HepG2 (cell line): ENCODE measurements at regions not wholly inside any gene's neighbourhood (a gene's known extent, or its start where the extent isn't known, plus 50 kb on each side); places are given as distances from the start of the nearest gene placed in this dataset.

ENCODE experiments used
- ATAC-seq: fragments of 200-7000 bp; cut with Tn5 transposase; 3 replicates; pipeline ENCODE4 v1.9.1; 2020; ENCODE audit warnings: mild to moderate bottlenecking, moderate library complexity
- BruUV-seq: library from RNA; stranded (reverse); fragments of 400-500 nt; replicated peaks from 2 replicates; lab custom pipeline; 2021; lab: Mats Ljungman, UMichigan
- CTCF ChIA-PET: fragments of 300-600 bp; formaldehyde crosslinking; extraction: SDS; loops from one replicate; lab custom pipeline; 2021; ENCODE audit warnings: low total read pairs, inconsistent platforms, low intra/inter-chr PET ratio; lab: Yijun Ruan, JAX
- POLR2A ChIA-PET: fragments of 350-600 bp; sonication (Branson Sonifier 250); formaldehyde crosslinking; loops from one replicate; lab custom pipeline; 2020; ENCODE audit warnings: antibody characterized with exemption, inconsistent platforms; lab: Yijun Ruan, JAX
- DNase-seq: peaks from one replicate; pipeline ENCODE4 v3.0.0-alpha.2; 2015; ENCODE audit warnings: low spot score
- FAIRE-seq: peaks from 3 replicates; lab custom pipeline; 2011; peaks lifted over from hg19 to GRCh38; lab: Jason Lieb, UNC
- H2AFZ ChIP-seq: one replicate; pipeline ENCODE4 v1.6.1; 2011; ENCODE audit warnings: low read length, inconsistent platforms
- H3K27ac ChIP-seq: fragments of 300-600 bp; 3 replicates; pipeline ENCODE4 v1.8.0; 2011; ENCODE audit warnings: mixed run types, mild to moderate bottlenecking, mixed read lengths, low read length, inconsistent platforms; ENCODE audit not compliant: insufficient read depth; ENCODE audit errors: extremely low read length
- H3K27me3 ChIP-seq, 2 experiments: fragments of 200-600 bp in 1 of 2; 2 replicates in 1 of 2; 3 replicates in 1 of 2; pipeline versions ENCODE4 v1.6.0 to v1.8.0; 2011; ENCODE audit warnings: low read length in 2 of 2, mild to moderate bottlenecking in 2 of 2, moderate library complexity in 2 of 2, inconsistent platforms in 1 of 2; ENCODE audit not compliant: insufficient read depth in 2 of 2, control insufficient read depth in 1 of 2
- H3K36me3 ChIP-seq, 2 experiments: fragments of 200-600 bp in 1 of 2; replicated peaks in 1 of 2; 2 replicates in 1 of 2; 3 replicates in 1 of 2; pipeline versions ENCODE4 v1.5.1 to v1.8.0; 2011; ENCODE audit warnings: low read length in 2 of 2, inconsistent platforms in 1 of 2; ENCODE audit not compliant: insufficient read depth in 2 of 2, control insufficient read depth in 1 of 2
- H3K4me1 ChIP-seq: 2 replicates; pipeline ENCODE4 v1.5.1; 2012; ENCODE audit warnings: low read length, inconsistent platforms; ENCODE audit not compliant: insufficient read depth
- H3K4me2 ChIP-seq: 2 replicates; pipeline ENCODE4 v1.6.0; 2011; ENCODE audit warnings: low read depth, low read length, inconsistent platforms
- H3K4me3 ChIP-seq, 3 experiments: fragments of 200-600 bp in 1 of 3; sonication (generic), shearing (Covaris generic) in 1 of 3; replicated peaks in 1 of 3; 2 replicates each; pipeline ENCODE4 v1.5.1; 2011 to 2016; ENCODE audit warnings: low read length in 3 of 3, inconsistent platforms in 2 of 3, low read depth in 2 of 3, mild to moderate bottlenecking in 2 of 3, control low read depth in 1 of 3, mixed read lengths in 1 of 3; ENCODE audit not compliant: insufficient read depth in 1 of 3
- H3K79me2 ChIP-seq: one replicate; pipeline ENCODE4 v1.6.1; 2011; ENCODE audit warnings: low read length, inconsistent platforms; ENCODE audit not compliant: insufficient read depth
- H3K9ac ChIP-seq: 2 replicates; pipeline ENCODE4 v1.6.0; 2011; ENCODE audit warnings: mild to moderate bottlenecking, low read depth, low read length, inconsistent platforms; ENCODE audit not compliant: insufficient read depth
- H3K9me3 ChIP-seq: 2 replicates; pipeline ENCODE4 v1.5.1; 2012; ENCODE audit warnings: mild to moderate bottlenecking, low read length
- H4K20me1 ChIP-seq: 2 replicates; pipeline ENCODE4 v1.6.0; 2011; ENCODE audit warnings: inconsistent platforms, mild to moderate bottlenecking, low read length, moderate library complexity; ENCODE audit not compliant: insufficient read depth
- CREM ChIP-seq, 2 experiments: sonication (generic) in 1 of 2; formaldehyde crosslinking in 1 of 2; IDR thresholded peaks; 2 replicates each; pipeline versions ENCODE4 v1.4.0 to v1.6.1; 2016 to 2020; ENCODE audit warnings: antibody characterized with exemption in 1 of 2, mild to moderate bottlenecking in 1 of 2, missing genetic modification reagents in 1 of 2
- GFI1 ChIP-seq: sonication (generic); formaldehyde crosslinking; IDR thresholded peaks from 2 replicates; pipeline ENCODE4 v1.5.0; 2020; ENCODE audit warnings: missing genetic modification reagents, mild to moderate bottlenecking, borderline replicate concordance
- KAT7 ChIP-seq: IDR thresholded peaks from 2 replicates; pipeline ENCODE4 v1.6.1; 2018; ENCODE audit warnings: borderline replicate concordance, missing compliant biosample characterization
- MTF1 ChIP-seq: sonication (generic); formaldehyde crosslinking; IDR thresholded peaks from 2 replicates; pipeline ENCODE4 v1.5.0; 2020; ENCODE audit warnings: missing genetic modification reagents
- PRMT3 ChIP-seq: sonication (generic); formaldehyde crosslinking; IDR thresholded peaks from 2 replicates; pipeline ENCODE4 v1.8.1; 2022; ENCODE audit warnings: low read depth, mild to moderate bottlenecking, moderate library complexity, missing genetic modification reagents, borderline replicate concordance
- RBM22 ChIP-seq: fragments of 200-400 bp; formaldehyde crosslinking; optimal IDR thresholded peaks from 2 replicates; pipeline ENCODE3; 2017; ENCODE audit warnings: mild to moderate bottlenecking, low read length, moderate library complexity
- STAG1 ChIP-seq: sonication (generic); formaldehyde crosslinking; IDR thresholded peaks from 2 replicates; pipeline ENCODE4 v1.4.0; 2020; ENCODE audit warnings: missing genetic modification reagents
- TRIM24 ChIP-seq: sonication (generic); formaldehyde crosslinking; IDR thresholded peaks from 2 replicates; pipeline ENCODE4 v1.8.0; 2022; ENCODE audit warnings: mild to moderate bottlenecking, missing genetic modification reagents
- ZBTB14 ChIP-seq: sonication (generic); formaldehyde crosslinking; IDR thresholded peaks from 2 replicates; pipeline ENCODE4 v1.4.0; 2020; ENCODE audit warnings: missing genetic modification reagents
- ZFP36L2 ChIP-seq: sonication (generic); formaldehyde crosslinking; IDR thresholded peaks from 2 replicates; pipeline ENCODE4 v1.4.0; 2020; ENCODE audit warnings: missing genetic modification reagents
- ZMYM4 ChIP-seq: sonication (generic); formaldehyde crosslinking; IDR thresholded peaks from 2 replicates; pipeline ENCODE4 v1.8.1; 2023; ENCODE audit warnings: mild to moderate bottlenecking, missing genetic modification reagents
- ZNF205 ChIP-seq: IDR thresholded peaks from 2 replicates; pipeline ENCODE4 v1.6.1; 2018; ENCODE audit warnings: missing biosample characterization, missing genetic modification reagents
- ZNF281 ChIP-seq: sonication (generic); formaldehyde crosslinking; IDR thresholded peaks from 2 replicates; pipeline ENCODE4 v1.4.0; 2020; ENCODE audit warnings: missing genetic modification reagents, borderline replicate concordance
- ZNF44 ChIP-seq: sonication (generic); formaldehyde crosslinking; IDR thresholded peaks from 2 replicates; pipeline ENCODE4 v1.5.1; 2020; ENCODE audit warnings: mild to moderate bottlenecking, missing genetic modification reagents
- ZNF572 ChIP-seq: sonication (generic); formaldehyde crosslinking; IDR thresholded peaks from 2 replicates; pipeline ENCODE4 v1.5.1; 2020; ENCODE audit warnings: mild to moderate bottlenecking, missing genetic modification reagents
- ZNF615 ChIP-seq: sonication (generic); formaldehyde crosslinking; IDR thresholded peaks from 2 replicates; pipeline ENCODE4 v1.5.0; 2020; ENCODE audit warnings: mild to moderate bottlenecking, missing genetic modification reagents, borderline replicate concordance
- ZNF761 ChIP-seq: sonication (generic); formaldehyde crosslinking; conservative IDR thresholded peaks from 2 replicates; pipeline ENCODE4 v1.4.0; 2020; ENCODE audit warnings: mild to moderate bottlenecking, missing genetic modification reagents
- WGBS: methylation state at CpG from one replicate; pipeline ENCODE4 v1.1.6; 2017; ENCODE audit warnings: low lambda C conversion rate; 5-methylcytosine and 5-hydroxymethylcytosine counted together
- in situ Hi-C: cut with HindIII; loops from 2 replicates; pipeline ENCODE4 v1.10.0; 2017; ENCODE audit warnings: low pct_unique_long_range_greater_than_20kb; ENCODE audit not compliant: extremely low pct_ligation_motif_present
- intact Hi-C: fragments of 100-400 bp; cut with micrococcal nuclease; formaldehyde crosslinking; loops from one replicate; pipeline ENCODE4 v1.10.0; 2022; ENCODE audit not compliant: unreplicated experiment
- TF ChIP-seq, protein P1 (sequence below): IDR thresholded peaks from 2 replicates; pipeline ENCODE4 v1.6.1; 2016; ENCODE audit warnings: mild to moderate bottlenecking, missing biosample characterization, missing genetic modification reagents
- TF ChIP-seq, protein P2 (sequence below): sonication (generic); formaldehyde crosslinking; IDR thresholded peaks from 2 replicates; pipeline ENCODE4 v1.9.0; 2022; ENCODE audit warnings: low read depth, missing genetic modification reagents

DNA sequence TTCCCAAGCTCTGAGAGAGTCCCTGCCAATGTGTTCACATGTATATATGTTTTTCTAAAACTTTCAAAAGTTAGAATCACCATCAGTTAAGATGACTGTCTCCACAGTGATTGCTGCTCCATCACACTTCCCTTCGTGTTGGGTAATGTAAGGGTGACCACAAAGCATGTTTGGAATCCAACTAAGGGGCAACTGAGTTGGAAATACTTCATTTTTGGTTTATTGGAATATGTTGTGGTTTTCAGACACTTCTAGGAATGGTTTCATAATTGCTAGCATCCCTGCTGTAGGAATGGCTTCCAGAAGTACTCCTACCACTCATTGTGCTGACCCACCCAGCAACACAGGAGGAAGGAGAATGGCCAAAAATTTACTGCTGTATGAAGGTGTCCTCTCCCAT lies 212.5 kb upstream of the GULP1 start (continued):
- no peak for TF ChIP-seq ZMYM4 (CRISPR knock-in tag)
- no peak for TF ChIP-seq MTF1 (CRISPR knock-in tag)
- TF ChIP-seq PRMT3 (CRISPR knock-in tag): no peak

GRCh38 chr2:188085421-188085820 lies 206.3 kb upstream of the GULP1 start:
- Histone ChIP-seq H3K79me2 (no peaks in the 10 kb centered on the region), H4K20me1 (no peaks in the 10 kb centered on the region), H3K4me2 (no peak overlapping the region), H3K4me1 (no peaks in the 10 kb centered on the region), H3K36me3 (no peaks in the 10 kb centered on the region), H2AFZ (no peak overlapping the region), H3K9ac (no peak overlapping the region), H3K4me3 (no peak overlapping the region), H3K9me3 (0 out of 2 replicates have a peak, but pooled peaks cover 8% of the 10 kb centered on the region), H3K27me3 (no peaks in the 10 kb centered on the region), H3K27ac (no peak overlapping the region)
- in situ Hi-C loops (no loop called here), intact Hi-C loops (no loop called here)
- BruUV-seq: no TSS peak
- TF ChIP-seq ZNF205 (CRISPR knock-in tag) (no peak), TRIM24 (CRISPR knock-in tag) (no peak), ZNF572 (CRISPR knock-in tag) (no peak), ZFP36L2 (CRISPR knock-in tag) (no peak), ZNF281 (CRISPR knock-in tag) (no peak), KAT7 (no peak), GFI1 (CRISPR knock-in tag) (no peak), STAG1 (CRISPR knock-in tag) (no peak), CREM (IDR thresholded peaks at IDR 0.05) (no peak), CREM (CRISPR knock-in tag; IDR thresholded peaks at IDR 0.05) (no peak), ZMYM4 (CRISPR knock-in tag) (no peak), ZBTB14 (CRISPR knock-in tag) (no peak), ZNF44 (CRISPR knock-in tag) (no peak), ZNF761 (CRISPR knock-in tag) (no peak), ZNF615 (CRISPR knock-in tag) (no peak), PRMT3 (CRISPR knock-in tag) (no peak), RBM22 (no peak)
- TF ChIP-seq, protein P1, sequence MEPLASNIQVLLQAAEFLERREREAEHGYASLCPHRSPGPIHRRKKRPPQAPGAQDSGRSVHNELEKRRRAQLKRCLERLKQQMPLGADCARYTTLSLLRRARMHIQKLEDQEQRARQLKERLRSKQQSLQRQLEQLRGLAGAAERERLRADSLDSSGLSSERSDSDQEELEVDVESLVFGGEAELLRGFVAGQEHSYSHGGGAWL (CRISPR knock-in tag): no peak
- TF ChIP-seq, protein P2, sequence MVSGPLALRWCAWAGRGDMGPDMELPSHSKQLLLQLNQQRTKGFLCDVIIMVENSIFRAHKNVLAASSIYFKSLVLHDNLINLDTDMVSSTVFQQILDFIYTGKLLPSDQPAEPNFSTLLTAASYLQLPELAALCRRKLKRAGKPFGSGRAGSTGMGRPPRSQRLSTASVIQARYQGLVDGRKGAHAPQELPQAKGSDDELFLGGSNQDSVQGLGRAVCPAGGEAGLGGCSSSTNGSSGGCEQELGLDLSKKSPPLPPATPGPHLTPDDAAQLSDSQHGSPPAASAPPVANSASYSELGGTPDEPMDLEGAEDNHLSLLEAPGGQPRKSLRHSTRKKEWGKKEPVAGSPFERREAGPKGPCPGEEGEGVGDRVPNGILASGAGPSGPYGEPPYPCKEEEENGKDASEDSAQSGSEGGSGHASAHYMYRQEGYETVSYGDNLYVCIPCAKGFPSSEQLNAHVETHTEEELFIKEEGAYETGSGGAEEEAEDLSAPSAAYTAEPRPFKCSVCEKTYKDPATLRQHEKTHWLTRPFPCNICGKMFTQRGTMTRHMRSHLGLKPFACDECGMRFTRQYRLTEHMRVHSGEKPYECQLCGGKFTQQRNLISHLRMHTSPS (CRISPR knock-in tag): no peak
- no peak for FAIRE-seq
- DNase-seq: no peak
- no peak for ATAC-seq
- ChIA-PET CTCF (no interaction called here), POLR2A (no interaction called here)
- WGBS: 0% methylated on average over 4 of the region's 4 CpGs
